Fibroblast of pulmonary artery (primary cell): ENCODE measurements at regions not wholly inside any gene's neighbourhood (a gene's known extent, or its start where the extent isn't known, plus 50 kb on each side); places are given as distances from the start of the nearest gene placed in this dataset.
"Not testable (repeated sequence)": the region's sequence is repeated elsewhere in the genome, so short reads cannot be mapped to it uniquely, and the experiment has no call there.

Experiments
- DNase-seq: peaks from one replicate; pipeline ENCODE4 v3.0.0-alpha.2; 2010; ENCODE audit warnings: low read depth
- H3K4me3 ChIP-seq: replicated peaks from 2 replicates; pipeline ENCODE4 v1.5.1; 2011; ENCODE audit warnings: low read depth, mild to moderate bottlenecking, control low read depth, low read length, moderate library complexity
- CTCF ChIP-seq: IDR thresholded peaks from 2 replicates; pipeline ENCODE4 v1.5.1; 2011; ENCODE audit warnings: mild to moderate bottlenecking, control low read depth, low read length, inconsistent platforms; ENCODE audit errors: missing control alignments

- peak; percentile 71 for DNase-seq
- no peak overlapping the region for H3K4me3 ChIP-seq
- TF ChIP-seq CTCF, result no peak
Observed at GRCh38 chr15:34644061-34644460, 60.6 kb upstream of the GOLGA8B start.

GRCh38 chr15:34642247-34642646 is 58.8 kb upstream of the GOLGA8B start:
- H3K4me3 ChIP-seq, result no peak overlapping the region
- DNase-seq, result no peak
- TF ChIP-seq CTCF, result no peak

GRCh38 chr15:34640661-34641060 is 57.2 kb upstream of the GOLGA8B start:
- DNase-seq, result no peak
- no peak overlapping the region for H3K4me3 ChIP-seq
- no peak for TF ChIP-seq CTCF

GRCh38 chr15:34637305-34637704 is 53.9 kb upstream of the GOLGA8B start:
- no peak overlapping the region for H3K4me3 ChIP-seq
- TF ChIP-seq CTCF, result no peak
- DNase-seq, result no peak

- DNase-seq, H3K4me3 ChIP-seq: not testable (repeated sequence)
Observed at GRCh38 chr15:34633602-34634001, 50.2 kb upstream of the GOLGA8B start.
